ENCODE measurements at regions not wholly inside any gene's neighbourhood (a gene's known extent, or its start where the extent isn't known, plus 50 kb on each side); places are given as distances from the start of the nearest gene placed in this dataset.
"Not testable (repeated sequence)": the region's sequence is repeated elsewhere in the genome, so short reads cannot be mapped to it uniquely, and the experiment has no call there.

- TF ChIP-seq POU6F1 (CRISPR knock-in tag; IDR thresholded peaks at IDR 0.05; ENCODE audit: borderline replicate concordance, low read depth); ISL1 (CRISPR knock-in tag; IDR thresholded peaks at IDR 0.05); ZNF565 (CRISPR knock-in tag; conservative IDR thresholded peaks at IDR 0.05; ENCODE audit: low read depth); ZC3H10 (CRISPR knock-in tag; IDR thresholded peaks at IDR 0.05); ZFP3 (CRISPR knock-in tag; IDR thresholded peaks at IDR 0.05); ZFP30 (CRISPR knock-in tag; IDR thresholded peaks at IDR 0.05); PATZ1 (CRISPR knock-in tag; IDR thresholded peaks at IDR 0.05; ENCODE audit: borderline replicate concordance); CREB5 (CRISPR knock-in tag; IDR thresholded peaks at IDR 0.05; ENCODE audit: low read depth); RARB (CRISPR knock-in tag; IDR thresholded peaks at IDR 0.05): not testable (repeated sequence)
Observed at GRCh38 chr3:75394102-75394501, 270.0 kb upstream of the FRG2C start.

All from SK-N-SH treated with all-trans-retinoic acid at 6 μM for 48 hours (cell line).